ENCODE measurements at regions not wholly inside any gene's neighbourhood (a gene's known extent, or its start where the extent isn't known, plus 50 kb on each side); places are given as distances from the start of the nearest gene placed in this dataset.
"Not testable (repeated sequence)": the region's sequence is repeated elsewhere in the genome, so short reads cannot be mapped to it uniquely, and the experiment has no call there.

DNA sequence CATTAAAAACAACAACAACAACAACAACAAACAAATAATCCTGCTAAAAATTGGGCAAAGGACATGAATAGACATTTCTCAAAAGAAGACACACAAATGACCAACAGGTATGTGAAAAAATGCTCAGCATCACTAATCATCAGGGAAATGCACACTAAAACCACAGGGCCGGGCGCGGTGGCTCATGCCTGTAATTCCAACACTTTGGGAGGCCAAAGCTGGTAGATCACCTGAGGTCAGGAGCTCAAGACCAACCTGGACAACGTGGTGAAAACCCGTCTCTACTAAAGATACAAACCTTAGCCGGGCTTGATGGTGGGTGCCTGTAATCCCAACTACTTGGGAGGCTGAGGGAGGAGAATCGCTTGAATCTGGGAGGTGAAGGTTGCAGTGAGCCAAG is 103.6 kb downstream of the C11orf87 start:
- TF ChIP-seq, protein P1, sequence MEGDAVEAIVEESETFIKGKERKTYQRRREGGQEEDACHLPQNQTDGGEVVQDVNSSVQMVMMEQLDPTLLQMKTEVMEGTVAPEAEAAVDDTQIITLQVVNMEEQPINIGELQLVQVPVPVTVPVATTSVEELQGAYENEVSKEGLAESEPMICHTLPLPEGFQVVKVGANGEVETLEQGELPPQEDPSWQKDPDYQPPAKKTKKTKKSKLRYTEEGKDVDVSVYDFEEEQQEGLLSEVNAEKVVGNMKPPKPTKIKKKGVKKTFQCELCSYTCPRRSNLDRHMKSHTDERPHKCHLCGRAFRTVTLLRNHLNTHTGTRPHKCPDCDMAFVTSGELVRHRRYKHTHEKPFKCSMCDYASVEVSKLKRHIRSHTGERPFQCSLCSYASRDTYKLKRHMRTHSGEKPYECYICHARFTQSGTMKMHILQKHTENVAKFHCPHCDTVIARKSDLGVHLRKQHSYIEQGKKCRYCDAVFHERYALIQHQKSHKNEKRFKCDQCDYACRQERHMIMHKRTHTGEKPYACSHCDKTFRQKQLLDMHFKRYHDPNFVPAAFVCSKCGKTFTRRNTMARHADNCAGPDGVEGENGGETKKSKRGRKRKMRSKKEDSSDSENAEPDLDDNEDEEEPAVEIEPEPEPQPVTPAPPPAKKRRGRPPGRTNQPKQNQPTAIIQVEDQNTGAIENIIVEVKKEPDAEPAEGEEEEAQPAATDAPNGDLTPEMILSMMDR (IDR thresholded peaks at IDR 0.05; ENCODE audit: low read length), result not testable (repeated sequence)
- not testable (repeated sequence) for TF ChIP-seq EZH2 (optimal IDR thresholded peaks at IDR 0.05; ENCODE audit: low read depth, low read length)
